ENCODE measurements at regions not wholly inside any gene's neighbourhood (a gene's known extent, or its start where the extent isn't known, plus 50 kb on each side); places are given as distances from the start of the nearest gene placed in this dataset.

- no peak for TF ChIP-seq CTCF (IDR thresholded peaks at IDR 0.05; ENCODE audit: low read depth, low read length)
- no peak for DNase-seq (ENCODE audit: extremely low read depth, low read depth)
Observed at GRCh38 chr4:35511851-35512250, 732.5 kb downstream of the ARAP2 start.

- DNase-seq (ENCODE audit: extremely low read depth, low read depth), result no peak
- TF ChIP-seq CTCF (IDR thresholded peaks at IDR 0.05; ENCODE audit: low read depth, low read length), result no peak
Observed at GRCh38 chr4:35516102-35516501, 728.2 kb downstream of the ARAP2 start.

GRCh38 chr4:35520059-35520458 lies 724.3 kb downstream of the ARAP2 start:
- TF ChIP-seq CTCF (IDR thresholded peaks at IDR 0.05; ENCODE audit: low read depth, low read length), result no peak
- DNase-seq (ENCODE audit: extremely low read depth, low read depth), result no peak

- no peak for DNase-seq (ENCODE audit: extremely low read depth, low read depth)
- no peak for TF ChIP-seq CTCF (IDR thresholded peaks at IDR 0.05; ENCODE audit: low read depth, low read length)
Observed at GRCh38 chr4:35521682-35522081, 722.6 kb downstream of the ARAP2 start.

GRCh38 chr4:35525192-35525978 lies 718.9 kb downstream of the ARAP2 start:
- TF ChIP-seq CTCF (IDR thresholded peaks at IDR 0.05; ENCODE audit: low read depth, low read length), result no peak
- no peak for DNase-seq (ENCODE audit: extremely low read depth, low read depth)

GRCh38 chr4:35526456-35526855 lies 717.9 kb downstream of the ARAP2 start:
- no peak for DNase-seq (ENCODE audit: extremely low read depth, low read depth)

More at GRCh38 chr4:35526456-35526855, 717.9 kb downstream of the ARAP2 start:
- TF ChIP-seq CTCF (IDR thresholded peaks at IDR 0.05; ENCODE audit: low read depth, low read length), result no peak
